Activated CD8-positive, alpha-beta memory T cell treated with anti-CD3 and anti-CD28 coated beads, Interleukin-2, amount 50 U/mL, for 1 hour (primary cell): ENCODE measurements at regions not wholly inside any gene's neighbourhood (a gene's known extent, or its start where the extent isn't known, plus 50 kb on each side); places are given as distances from the start of the nearest gene placed in this dataset.
"Not testable (repeated sequence)": the region's sequence is repeated elsewhere in the genome, so short reads cannot be mapped to it uniquely, and the experiment has no call there.

Source experiments
- DNase-seq: peaks from one replicate; pipeline ENCODE4 v3.0.0-alpha.2; 2020; ENCODE audit errors: extremely low read depth

DNA sequence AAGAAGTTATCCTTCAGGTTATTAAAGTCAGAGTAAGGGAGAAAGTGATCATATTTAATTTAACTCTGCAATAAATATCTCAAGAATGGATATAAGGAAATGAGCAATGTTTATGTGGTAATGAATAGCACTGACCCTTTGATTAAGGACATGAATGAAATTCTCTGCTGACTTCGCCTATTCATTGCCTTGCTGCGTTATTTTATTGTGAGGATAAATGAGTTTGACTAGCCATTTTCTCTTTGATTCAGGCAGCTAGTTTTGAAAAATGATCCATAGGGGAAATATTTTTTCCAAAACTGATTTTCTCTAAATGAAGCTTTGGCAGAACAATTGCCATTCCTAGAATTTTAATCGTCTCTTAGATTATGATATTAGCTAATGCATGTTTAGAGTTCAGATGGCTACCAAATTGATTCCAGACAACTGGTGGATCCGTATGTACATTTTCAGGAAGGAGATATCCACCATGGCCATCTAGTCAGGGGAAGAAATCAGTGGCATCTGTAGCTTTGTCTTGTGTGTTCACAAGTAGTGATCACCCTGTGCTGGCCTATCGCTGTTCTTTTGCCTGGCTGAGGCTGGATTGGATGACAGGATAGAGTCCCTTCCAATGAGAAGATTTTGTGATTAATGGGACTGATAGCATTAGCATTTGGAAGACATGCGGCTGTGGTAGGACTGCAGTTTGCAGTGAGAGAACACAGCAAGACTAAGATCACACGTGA, 302.3 kb upstream of the RGS6 start:
- no peak for DNase-seq

DNA sequence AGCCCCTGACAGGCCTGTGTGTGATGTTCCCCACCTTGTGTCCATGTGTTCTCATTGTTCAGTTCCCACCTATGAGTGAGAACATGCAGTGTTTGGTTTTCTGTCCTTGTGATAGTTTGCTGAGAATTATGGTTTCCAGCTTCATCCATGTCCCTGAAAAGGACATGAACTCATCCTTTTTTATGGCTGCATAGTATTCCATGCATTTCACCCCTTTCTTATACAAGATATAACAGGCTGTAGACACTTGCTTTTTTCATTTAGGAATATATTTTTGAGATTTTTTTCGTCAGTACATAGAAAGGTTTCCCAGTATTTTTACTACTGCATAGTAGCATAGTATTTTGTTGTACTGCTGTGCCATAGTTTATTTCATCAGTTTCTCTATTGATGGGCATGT, 301.2 kb upstream of the RGS6 start:
- DNase-seq, result not testable (repeated sequence)

DNA sequence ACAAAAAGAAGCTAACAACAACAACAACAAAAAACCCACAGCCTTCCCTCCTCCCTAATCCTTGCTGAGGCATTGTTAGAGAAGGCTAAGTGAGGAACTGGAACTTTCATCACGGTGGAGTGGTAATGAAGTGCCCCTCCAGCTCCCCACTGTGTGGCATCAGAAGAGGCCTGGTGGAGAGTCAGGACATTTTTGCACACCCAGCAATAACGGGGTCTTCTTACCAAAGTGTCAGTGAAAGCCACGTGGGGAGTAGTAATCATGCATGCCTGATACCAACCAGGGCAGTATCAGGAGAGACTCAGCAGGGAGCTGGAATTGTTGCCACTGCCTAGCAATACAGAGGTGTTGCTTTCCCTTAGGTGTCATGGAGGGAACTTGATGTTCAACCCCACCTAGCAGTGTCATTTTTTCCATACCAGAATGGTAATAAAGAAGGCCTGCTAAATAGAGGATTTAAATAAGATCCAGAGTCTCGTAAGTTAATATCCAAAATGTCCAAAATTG, 299.7 kb upstream of the RGS6 start:
- no peak for DNase-seq

DNA sequence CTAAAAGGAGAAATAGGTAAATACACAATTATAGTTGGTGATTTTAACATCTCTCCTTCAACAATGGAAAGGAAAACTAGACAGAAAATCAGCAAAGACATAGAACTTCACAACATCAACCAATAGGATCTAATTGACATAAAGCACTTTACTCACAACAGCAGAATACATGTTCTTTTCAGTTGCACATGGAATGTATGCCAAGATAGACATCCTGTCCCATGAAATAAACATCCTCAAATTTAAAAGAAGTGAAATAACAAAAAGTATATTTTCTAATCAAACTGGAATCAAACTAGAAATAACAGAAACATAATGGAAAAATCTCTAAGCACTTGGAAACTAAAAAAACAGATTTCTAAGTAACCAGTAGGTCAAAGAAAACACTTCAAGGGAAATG, 296.2 kb upstream of the RGS6 start:
- no peak for DNase-seq

DNA sequence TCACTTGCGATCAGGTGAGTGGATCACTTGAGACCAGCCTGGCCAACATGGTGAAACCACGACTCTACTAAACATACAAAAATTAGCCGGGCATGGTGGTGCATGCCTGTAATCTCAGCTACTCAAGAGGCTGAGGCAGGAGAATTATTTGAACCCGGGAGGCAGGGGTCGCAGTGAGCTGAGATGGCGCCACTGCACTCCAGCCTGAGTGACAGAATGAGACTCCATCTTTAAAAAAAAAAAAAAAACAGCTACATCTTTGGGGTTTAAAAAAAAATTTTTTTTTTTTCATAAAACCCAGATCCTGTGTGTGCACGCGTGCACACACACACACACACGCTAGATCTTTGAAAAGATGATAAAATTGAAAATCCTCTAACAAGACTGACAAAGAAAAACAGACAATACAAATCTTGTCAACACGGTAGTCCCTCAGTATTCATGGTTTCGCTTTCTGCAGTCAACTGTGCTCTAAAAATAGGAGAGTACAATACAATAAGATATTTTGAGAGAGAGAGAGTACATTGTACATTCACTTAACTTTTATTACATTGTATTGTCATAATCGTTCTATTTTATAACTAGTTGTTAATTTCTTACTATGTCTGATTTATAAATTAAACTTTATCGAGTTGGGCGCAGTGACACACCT, 295.3 kb upstream of the RGS6 start:
- DNase-seq, result no peak

DNA sequence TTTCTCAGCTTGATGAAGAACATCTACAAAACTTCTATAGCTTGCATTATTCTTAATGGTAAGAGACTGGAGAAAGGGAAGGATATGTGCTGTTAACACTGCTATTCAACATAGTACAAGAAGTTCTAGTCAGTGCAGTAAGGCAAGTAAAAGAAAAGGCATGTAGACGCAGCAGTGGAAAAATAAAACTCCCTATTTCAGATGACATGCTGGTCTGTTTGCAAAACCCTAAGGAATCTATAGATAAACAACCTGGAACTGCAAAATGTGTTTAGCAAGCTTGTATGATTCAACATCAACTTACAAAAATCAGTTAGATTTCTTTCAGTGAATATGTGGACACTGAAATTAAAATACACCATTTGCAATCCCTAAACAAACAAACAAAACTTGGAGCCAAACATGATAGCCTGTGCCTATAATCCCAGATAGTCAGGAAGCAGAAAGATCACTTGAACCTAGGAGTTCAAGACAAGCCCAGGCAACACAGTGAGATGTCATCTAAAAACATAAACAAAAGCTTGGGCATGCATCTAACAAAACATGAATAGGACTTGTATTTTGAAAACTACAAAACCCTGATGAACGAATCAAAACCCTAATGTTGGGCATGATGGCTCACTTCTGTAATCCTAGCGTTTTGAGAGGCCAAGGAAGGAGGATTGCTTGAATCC, 293.6 kb upstream of the RGS6 start:
- no peak for DNase-seq

DNA sequence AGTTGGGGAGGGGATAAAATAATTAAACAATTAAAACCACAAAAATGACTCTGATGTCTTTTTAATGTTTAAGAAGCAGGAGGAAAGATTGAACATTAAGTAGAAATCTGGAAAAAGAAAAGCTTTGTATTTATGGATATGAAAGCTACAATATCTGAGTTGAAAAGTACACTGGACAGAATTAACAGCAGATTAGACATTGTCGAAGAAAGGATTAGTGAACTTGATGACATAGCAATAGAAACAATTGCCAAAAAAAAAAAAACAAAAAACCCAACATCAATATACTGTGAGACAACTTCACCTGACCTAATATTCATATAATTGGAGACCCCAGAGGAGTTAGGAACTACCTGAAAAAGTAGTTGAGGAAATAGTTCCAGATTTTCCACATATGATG, 289.5 kb upstream of the RGS6 start:
- DNase-seq, result no peak

DNA sequence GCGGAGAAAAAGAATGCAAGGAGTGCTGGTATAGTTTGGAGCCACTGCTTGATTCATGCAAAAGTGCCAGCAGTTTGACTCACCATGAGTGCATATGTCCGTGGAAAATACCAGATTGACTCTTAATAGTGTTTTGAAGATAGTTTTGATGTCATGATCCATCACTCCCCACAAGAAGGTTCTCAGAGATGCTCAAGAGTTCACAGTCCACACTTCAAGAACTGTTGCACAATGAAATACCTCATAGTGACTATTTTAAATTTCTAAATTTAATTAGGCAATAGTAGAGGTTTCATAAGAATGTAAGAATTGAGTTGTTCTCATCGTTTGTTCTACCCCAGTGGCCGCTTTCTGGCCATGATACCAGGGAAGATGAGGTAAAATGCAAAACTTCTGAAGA, 286.6 kb upstream of the RGS6 start:
- DNase-seq, result no peak

DNA sequence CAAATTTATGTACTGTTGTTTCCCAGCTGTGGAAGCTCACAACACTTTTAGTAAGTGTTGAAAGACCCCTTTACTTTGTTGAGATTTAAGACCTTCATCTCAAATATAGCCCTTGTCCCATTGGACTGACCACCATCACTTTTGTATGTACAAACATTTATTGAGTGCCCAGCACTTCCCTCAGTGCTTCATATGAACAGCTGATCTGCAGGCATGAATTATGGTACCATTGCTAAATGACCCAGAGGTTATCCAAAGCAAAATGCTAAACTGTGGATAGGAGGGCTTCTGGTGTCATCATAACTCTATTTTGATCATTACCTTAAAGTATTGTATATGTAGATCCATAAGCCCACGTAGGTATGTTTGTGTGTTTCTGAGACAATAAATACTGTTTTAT, 285.7 kb upstream of the RGS6 start:
- no peak for DNase-seq

DNA sequence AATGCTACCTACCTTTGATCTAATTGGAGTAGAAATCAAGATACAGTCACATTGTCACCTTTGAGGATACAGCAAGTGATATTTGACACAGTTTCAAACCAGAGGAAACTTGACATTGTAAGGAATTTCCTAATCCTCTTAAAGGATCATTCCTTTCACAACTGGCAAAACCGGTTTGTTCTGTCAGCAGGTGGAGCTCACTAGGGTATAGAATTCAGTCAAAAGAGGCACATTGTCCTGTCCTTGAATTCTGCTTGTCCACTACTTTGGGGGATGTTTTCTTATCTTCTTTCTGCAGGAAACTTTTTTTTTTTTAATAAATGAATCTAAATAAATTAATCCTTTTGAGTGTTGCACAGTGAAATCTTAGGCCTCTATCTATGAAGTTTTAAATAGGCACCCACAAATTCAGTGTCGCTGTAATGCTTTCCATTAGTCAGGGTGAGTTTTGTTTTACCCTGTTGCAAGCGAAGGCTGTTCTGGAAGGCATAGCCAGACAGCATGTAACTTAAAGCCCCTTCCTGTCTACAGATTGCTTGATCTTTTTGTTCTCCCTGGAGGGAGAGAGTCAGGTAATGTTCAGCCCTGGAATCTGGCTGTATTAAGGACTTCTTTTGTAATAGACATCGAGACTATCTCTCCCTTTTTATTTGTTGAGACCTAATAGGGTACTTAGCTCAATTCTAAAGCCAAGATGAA, 285.0 kb upstream of the RGS6 start:
- DNase-seq, result no peak

DNA sequence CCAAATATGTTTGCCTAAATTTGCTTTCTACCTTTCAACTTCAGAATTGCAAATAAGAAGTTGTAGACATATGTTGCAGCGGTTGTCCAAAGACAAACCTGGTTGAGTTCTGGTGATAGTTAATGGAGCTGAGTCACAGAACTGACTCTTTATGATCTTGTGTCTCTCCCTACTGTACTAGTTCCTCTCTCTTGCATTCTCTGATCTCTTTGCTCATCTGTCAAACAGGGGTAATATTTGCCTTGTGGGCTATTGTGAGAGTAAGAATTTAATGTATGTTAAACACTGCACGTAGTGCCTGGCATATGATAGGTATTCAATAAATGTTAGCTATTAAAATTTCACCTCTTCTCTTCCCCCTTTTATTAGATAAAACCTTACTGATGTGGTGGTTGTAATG, 283.5 kb upstream of the RGS6 start:
- DNase-seq, result no peak

DNA sequence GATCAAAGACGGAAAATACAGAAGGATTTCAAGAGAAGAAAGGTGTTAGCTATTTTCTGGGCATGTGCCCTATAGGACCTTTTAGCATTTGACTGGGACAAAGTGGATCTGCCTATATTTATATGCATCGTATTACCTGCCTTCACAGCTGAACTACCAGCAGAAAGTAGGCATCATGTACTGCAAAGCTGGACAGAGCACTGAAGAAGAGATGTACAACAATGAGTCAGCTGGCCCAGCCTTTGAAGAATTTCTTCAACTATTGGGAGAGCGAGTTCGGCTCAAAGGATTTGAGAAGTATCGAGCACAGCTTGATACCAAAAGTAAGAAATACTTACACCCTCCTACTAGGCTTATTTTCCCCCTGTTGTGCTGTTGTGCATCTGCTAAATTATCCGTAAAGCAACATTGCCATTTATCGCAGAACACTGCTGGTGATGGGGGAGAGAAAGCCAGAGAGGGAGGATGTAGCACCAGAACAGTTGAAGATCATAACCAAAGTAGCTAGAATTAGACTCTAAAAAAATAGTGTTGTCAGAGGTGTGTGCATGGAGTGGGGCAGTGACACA, 282.0 kb upstream of the RGS6 start:
- no peak for DNase-seq

DNA sequence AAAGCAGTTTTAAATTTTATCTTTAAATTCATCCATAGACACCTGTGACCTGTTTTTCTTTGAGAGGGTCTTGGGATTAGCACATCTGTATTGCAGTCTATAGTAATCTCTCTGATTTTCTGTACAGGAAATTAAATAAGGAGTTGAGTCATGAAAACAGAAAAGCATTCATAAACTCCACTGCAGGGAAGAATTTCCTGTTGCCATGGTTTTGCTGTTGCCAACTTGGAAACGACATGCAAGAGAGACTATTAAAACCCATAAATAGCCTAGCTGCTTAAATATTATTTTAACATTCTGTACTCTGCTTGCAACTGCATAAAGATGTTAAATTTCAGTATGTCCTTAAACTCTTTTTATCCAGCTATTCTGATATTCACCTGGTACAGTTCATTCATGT, 281.0 kb upstream of the RGS6 start:
- no peak for DNase-seq

DNA sequence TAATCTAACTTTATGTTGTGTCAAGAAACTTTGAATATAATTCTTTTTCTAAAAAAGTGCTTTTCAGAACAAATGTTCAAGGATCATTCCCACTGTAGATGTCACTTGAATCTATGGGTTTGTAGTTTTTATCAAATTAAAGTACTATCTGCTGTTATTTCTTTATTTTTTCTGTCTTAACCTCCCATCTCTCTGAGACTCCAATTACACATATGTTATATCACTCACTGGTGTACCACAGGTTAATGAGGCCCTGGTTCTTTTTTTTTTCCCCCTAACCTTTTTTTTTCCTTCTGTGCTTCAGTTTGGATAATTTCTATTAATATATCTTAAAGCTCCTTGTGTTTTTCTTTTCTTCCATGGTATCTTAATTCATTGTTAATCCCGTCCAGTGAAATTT, 279.9 kb upstream of the RGS6 start:
- no peak for DNase-seq

DNA sequence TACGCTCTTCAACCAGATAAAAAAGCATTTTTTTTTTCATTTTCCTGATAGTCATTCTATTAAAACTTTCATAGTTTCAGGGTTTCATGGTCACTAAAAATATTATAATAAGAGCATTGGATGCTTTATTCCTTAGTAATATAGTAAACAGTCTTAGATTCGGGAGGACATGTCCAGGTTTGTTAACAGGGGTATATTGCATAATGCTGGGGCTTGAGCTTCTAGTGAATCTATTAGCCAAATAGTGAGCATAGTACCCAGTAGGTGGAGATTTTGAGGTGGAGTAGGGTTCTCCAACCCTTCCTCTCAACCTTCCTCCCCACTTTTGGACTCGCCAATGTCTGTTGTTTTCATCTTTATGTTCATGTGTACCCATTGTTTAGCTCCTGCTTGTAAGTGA, 277.4 kb upstream of the RGS6 start:
- no peak for DNase-seq

DNA sequence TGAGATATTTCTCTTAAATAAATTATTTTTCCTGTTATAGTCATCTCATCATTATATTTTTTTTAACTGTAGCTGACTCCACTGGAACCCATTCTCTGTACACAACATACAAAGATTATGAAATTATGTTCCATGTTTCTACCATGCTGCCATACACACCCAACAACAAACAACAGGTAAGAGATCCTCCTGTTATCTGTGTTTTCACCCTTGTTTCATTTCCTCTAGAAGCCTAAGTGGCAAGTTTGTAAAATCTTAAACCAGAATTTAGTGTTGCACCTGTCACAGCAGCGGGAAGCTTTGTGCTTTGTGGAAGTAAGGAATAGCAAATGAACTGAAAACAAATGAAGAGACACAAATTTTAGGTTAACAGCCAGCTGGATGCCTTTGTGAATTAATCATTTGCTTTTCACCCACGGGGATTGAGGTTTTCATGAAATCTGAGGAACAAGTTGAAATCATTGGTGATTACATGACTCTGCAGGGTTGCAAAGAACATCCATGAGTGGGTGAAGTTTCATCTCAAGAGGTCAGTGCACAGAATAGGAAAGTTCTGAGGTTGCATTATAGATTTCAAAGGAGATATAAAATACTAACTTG, 273.9 kb upstream of the RGS6 start:
- no peak for DNase-seq

DNA sequence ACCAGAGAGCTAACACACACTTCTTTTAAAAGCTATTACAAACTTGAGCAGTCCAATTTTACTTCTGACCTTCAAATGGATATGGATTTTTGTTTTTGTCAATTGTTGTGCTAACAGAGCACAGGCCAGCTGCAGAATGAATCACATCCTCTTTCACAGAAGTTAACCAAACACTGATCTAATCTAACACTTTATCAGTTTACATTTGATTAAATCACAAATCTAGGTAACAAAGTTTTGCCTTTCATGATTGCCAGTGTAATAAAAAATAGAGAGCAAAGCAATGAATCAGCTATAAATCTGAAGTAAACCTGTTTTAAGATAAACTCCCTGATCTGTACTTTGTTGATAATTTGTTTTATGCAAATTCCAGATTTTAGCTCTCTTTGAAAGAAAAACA, 273.1 kb upstream of the RGS6 start:
- no peak for DNase-seq

DNA sequence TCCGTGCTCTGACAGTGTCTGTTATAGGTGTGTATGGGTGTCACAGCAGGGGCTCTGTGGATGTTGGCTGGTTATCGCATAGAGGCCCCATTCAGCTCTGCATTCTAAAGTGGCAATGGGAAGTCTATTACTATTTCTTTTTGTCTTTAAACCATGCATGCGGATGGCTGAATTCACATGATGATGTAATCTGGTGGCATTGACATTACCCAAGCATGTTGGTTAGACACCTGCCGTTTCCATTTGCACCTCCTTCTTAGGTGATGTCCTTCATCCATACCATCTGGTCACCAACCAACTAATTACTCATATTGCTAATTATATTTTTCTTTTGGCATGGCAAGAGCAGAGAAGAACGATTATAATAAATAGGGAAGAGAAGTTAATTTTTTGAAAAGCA, 270.8 kb upstream of the RGS6 start:
- DNase-seq, result no peak

DNA sequence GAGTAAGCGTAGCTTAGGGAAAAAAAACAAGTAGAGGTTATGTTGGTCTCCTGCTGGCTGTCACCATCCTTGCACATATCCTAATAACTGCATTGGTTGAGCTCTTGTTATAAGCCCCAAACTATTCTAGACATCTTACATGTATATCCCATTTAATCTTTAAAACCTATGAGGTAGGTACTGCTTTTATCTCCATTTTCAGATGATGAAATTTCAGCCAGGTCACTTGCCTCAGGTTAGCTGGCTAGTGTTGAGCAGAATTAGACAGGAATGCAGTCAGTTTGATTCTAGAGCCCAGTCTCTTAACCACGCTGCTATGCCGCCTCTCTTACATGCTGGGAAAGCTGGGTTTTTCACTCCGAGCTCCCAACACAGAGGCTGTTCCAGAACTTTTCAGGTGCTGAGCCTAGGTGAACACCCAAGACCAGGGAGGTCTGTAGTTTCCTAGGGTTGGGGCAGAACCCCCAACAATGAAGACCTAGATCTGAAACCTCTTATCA, 269.9 kb upstream of the RGS6 start:
- DNase-seq, result no peak

DNA sequence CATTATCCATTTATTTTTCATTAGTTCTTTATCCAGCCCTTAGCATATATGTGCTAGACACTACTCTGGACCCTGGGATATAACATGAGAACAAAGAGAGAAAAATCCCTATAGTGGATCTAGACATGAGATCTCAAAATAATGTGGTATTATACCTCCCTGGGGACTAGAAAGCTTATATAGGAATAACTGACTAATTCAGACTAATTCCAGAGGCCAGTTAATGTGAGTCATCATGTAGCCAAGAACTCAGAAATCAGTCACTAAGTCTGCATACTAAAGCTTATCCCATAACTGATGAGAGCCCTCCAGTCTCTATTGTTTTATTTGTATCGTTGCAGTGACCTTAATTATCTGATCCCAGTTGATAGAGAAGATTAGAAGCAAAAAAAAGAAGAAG, 267.1 kb upstream of the RGS6 start:
- no peak for DNase-seq

DNA sequence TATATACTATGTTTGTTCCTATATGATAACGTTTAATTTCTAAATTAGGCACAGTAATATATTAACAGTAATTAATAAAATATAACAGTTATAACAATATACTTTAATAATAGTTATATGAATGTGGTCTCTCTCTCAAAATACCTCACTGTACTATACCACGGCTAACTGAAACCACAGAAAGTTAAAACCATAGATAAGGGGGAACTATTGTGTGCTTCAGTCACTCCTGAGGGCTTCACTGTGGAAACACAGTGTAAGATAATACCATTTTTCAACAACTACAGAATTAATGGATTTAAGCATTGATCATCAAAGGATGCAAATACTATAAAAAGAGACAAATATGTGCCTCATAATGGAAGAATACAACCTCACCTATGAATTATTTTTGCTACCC, 266.4 kb upstream of the RGS6 start:
- DNase-seq, result no peak
